ENCODE measurements at regions not wholly inside any gene's neighbourhood (a gene's known extent, or its start where the extent isn't known, plus 50 kb on each side); places are given as distances from the start of the nearest gene placed in this dataset.

- Histone ChIP-seq H3K27ac (no peak overlapping the region), H3K36me3 (no peaks in the 10 kb centered on the region), H3K4me3 (no peak overlapping the region), H3K27me3 (peaks cover 0 to 11% (median 9%) of the 10 kb centered on the region in 3 donors), H3K9me3 (no peaks in the 10 kb centered on the region), H3K4me1 (no peaks in the 10 kb centered on the region)
- in situ Hi-C loops (cut with MboI; ENCODE audit: low sequenced_read_pairs in 4 of 4): no loop called here
- no peak for DNase-seq
- intact Hi-C loops (cut with DNase I; ENCODE audit: low total_unique reads): no loop called here
- no peak for TF ChIP-seq CTCF (IDR thresholded peaks at IDR 0.05 in 4 of 5, conservative IDR thresholded peaks at IDR 0.05 in 1 of 5)
- TF ChIP-seq POLR2A (IDR thresholded peaks at IDR 0.05): no peak
- no peak for ATAC-seq
Measured at GRCh38 chr11:116079580-116079979, 575.4 kb upstream of the CADM1 start.

DNA sequence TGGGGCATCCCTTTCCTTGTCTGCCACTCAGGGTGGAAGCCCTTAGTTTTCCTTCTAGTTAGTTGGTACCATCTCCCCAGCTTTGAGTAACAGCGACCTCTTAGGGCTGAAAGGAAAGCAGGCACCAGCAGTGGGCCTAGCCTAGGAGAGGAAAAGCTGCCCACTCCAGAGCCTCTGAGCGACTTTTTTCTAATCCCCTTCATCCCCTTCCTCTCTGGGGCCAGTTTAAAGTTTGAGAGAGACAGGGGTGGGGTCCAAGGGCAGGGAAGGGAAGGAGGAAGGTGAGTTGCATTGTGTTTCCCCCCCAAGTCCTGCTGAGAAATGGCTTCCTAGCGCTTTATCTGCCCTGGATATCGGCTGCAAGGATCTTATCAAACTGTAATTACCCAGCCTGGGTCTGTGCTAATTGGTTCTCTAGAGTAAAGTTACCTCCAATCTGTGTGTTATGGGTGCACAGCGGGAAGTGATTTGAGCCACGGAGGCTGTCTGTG lies 573.9 kb upstream of the CADM1 start:
- Histone ChIP-seq H3K27ac (no peak overlapping the region), H3K4me1 (no peaks in the 10 kb centered on the region), H3K4me3 (no peak overlapping the region), H3K27me3 (peaks cover 0 to 13% (median 11%) of the 10 kb centered on the region in 3 donors), H3K36me3 (no peaks in the 10 kb centered on the region), H3K9me3 (no peaks in the 10 kb centered on the region)
- ATAC-seq: no peak
- intact Hi-C loops (cut with DNase I; ENCODE audit: low total_unique reads): no loop called here
- no peak for DNase-seq
- no peak for TF ChIP-seq CTCF (IDR thresholded peaks at IDR 0.05 in 4 of 5, conservative IDR thresholded peaks at IDR 0.05 in 1 of 5)
- no peak for TF ChIP-seq POLR2A (IDR thresholded peaks at IDR 0.05)
- in situ Hi-C loops (cut with MboI; ENCODE audit: low sequenced_read_pairs in 4 of 4): no loop called here

DNA sequence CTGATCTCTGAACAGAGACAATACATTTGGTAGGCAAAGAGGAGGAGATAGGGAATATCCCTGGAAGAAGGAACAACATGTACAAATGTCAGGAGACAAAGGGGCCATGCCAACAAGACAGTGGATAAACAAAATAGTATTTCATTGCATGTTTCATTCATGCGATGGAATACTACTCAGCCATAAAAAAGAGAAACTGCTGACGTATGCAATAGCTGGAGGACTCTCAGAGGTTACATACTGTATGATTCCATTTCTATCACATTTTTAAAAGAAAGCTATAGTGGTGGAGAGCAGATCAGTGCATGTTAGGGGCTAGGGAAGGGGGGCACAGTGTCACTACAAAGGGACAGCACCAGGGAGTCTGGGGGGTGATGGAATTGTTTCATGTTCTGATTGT lies 572.9 kb upstream of the CADM1 start:
- TF ChIP-seq CTCF (IDR thresholded peaks at IDR 0.05 in 4 of 5, conservative IDR thresholded peaks at IDR 0.05 in 1 of 5): no peak

GRCh38 chr11:116073854-116074837 lies 569.9 kb upstream of the CADM1 start:
- TF ChIP-seq POLR2A (IDR thresholded peaks at IDR 0.05): no peak
- no peak for TF ChIP-seq CTCF (IDR thresholded peaks at IDR 0.05 in 4 of 5, conservative IDR thresholded peaks at IDR 0.05 in 1 of 5)
- ATAC-seq (no peak), DNase-seq (peak in 1 of 2 donors; percentile 14)
- no peak overlapping the region for H3K4me3 ChIP-seq
- no peaks in the 10 kb centered on the region for H3K4me1 ChIP-seq
- H3K36me3 ChIP-seq: no peaks in the 10 kb centered on the region
- intact Hi-C loops (cut with DNase I; ENCODE audit: low total_unique reads): no loop called here
- no peaks in the 10 kb centered on the region for H3K9me3 ChIP-seq
- in situ Hi-C loops (cut with MboI; ENCODE audit: low sequenced_read_pairs in 4 of 4): no loop called here
- H3K27ac ChIP-seq: no peak overlapping the region
- H3K27me3 ChIP-seq: peaks cover 0 to 18% (median 14%) of the 10 kb centered on the region in 3 donors

More for the DNA sequence above, 572.9 kb upstream of the CADM1 start:
- Histone ChIP-seq H3K27ac (no peak overlapping the region), H3K36me3 (no peaks in the 10 kb centered on the region), H3K4me1 (no peaks in the 10 kb centered on the region), H3K27me3 (peaks cover 0 to 14% (median 12%) of the 10 kb centered on the region in 3 donors), H3K9me3 (no peaks in the 10 kb centered on the region), H3K4me3 (no peak overlapping the region)
- intact Hi-C loops (cut with DNase I; ENCODE audit: low total_unique reads) (no loop called here), in situ Hi-C loops (cut with MboI; ENCODE audit: low sequenced_read_pairs in 4 of 4) (no loop called here)
- ATAC-seq: no peak
- no peak for DNase-seq

All from gastrocnemius medialis (tissue), 4 donors.